GM21786 (cell line): ENCODE measurements at regions not wholly inside any gene's neighbourhood (a gene's known extent, or its start where the extent isn't known, plus 50 kb on each side); places are given as distances from the start of the nearest gene placed in this dataset.
"Not testable (repeated sequence)": the region's sequence is repeated elsewhere in the genome, so short reads cannot be mapped to it uniquely, and the experiment has no call there.

Experiments used
- ATAC-seq: cut with Tn5 transposase; IDR thresholded peaks from one replicate; pipeline ENCODE4 v1.9.1; 2021; ENCODE audit not compliant: unreplicated experiment

DNA sequence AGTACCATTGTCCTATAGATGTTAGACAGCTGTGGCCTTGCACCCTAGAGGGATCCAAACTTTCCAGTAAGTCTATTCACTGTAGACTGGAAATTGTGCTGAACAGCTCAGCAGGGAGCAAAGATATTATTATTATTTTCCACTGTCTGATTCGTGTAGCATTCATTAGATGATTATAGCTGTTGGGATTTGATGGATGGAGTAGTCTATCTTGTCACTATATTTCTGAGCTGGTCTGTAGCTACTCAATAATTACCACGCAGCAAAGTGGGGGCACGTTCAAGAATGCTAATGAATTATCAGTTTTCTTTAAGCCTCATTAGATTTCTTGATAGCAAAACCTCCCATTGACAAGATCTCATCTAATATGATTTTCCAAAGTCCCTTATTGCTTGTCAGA is 113.2 kb downstream of the RTP4 start:
- ATAC-seq: no peak

DNA sequence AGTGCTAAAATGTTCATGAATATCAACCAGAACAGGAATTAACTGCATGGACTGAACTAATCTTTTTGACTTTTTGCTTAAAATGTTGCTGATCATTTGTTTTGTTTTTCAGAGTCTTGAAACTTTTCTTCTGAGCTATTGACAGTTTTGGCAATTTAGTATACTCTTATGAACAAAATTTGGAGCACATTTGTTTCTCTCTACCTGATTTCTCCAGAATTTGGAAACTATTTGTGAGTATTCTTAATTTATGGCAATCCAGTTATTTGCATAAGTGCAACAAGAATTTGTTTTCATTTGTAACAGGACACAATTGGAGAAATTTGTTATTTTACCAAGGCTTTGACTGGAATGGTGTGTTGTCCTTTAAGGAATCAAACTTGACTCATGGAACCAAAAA is 107.4 kb downstream of the RTP4 start:
- ATAC-seq: not testable (repeated sequence)

DNA sequence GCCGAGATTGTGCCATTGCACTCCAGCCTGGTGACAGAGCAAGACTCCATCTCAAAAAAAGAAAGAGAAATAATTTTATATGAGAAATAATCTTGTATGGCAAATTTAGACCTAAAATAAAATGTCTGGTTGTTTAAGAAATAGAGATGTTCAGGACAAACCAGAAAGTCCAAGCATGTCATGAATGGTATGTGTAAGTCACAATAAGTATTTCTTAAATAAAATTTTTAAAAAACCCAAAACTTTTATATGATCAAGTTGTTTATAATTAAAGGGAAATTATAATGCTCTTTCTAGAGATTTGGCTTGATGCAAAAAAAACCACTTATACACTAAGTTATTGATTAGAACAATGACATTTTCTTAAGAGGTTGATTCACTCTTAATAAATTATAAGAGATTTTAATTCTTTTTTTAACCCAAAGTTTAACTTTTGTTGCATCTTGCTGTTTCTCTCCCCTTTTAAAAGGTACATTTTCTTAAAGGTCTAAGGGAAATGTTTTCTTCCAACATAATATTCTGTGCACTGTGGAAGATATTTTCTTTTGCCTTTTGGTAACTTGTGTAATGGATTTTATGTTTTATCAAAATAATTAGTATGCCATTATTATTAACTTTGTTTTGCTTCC is 105.7 kb downstream of the RTP4 start:
- ATAC-seq: no peak

DNA sequence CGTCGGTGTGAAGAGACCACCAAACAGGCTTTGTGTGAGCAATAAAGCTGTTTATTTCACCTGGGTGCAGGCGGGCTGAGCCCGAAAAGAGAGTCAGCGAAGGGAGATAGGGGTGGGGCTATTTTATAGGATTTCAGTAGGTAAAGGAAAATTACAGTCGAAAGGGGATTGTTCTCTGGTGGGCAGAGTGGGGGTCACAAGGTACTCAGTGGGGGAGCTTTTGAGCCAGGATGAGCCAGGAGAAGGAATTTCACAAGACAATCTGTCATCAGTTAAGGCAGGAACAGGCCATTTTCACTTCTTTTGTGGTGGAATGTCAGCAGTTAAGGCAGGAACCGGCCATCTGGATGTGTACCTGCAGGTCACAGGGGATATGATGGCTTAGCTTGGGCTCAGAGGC is 98.1 kb downstream of the RTP4 start:
- ATAC-seq: not testable (repeated sequence)

DNA sequence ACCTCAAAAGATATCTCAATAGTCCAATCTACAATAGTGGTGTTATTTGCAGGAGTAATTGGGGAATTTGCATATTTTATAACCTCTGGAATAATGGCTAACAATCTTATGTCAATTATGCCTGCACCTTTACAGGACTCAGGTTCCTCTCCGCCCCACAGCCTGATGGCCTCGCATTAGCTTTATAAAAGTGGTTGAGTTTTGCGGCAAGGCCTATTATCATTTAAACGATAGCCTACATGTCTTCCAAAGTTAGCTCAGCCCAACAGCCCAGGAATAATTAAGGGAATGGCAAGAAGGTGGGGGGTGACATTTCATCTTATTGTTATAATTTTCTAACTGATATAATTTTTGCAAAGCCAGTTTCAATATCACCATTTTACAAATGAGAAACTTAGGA is 97.3 kb downstream of the RTP4 start:
- ATAC-seq: no peak

DNA sequence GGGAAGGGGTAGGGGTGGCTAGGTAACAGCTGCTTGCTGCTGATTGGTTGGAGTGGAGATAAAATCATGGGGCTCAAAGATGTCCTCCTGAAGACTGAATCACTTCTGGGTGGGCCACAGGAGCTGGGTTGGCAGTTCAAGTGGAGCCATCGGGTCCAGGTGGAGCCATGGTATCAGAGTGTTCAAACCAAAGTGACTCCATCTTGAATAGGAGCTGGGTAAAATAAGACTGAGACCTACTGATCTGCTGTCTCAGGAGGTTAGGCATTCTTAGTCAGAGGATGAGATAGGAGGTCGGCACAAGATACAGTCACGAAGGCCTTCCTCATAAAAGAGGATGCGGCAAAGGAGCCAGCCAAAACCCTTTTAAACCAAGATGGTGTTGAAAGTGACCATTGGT is 96.5 kb downstream of the RTP4 start:
- no peak for ATAC-seq

DNA sequence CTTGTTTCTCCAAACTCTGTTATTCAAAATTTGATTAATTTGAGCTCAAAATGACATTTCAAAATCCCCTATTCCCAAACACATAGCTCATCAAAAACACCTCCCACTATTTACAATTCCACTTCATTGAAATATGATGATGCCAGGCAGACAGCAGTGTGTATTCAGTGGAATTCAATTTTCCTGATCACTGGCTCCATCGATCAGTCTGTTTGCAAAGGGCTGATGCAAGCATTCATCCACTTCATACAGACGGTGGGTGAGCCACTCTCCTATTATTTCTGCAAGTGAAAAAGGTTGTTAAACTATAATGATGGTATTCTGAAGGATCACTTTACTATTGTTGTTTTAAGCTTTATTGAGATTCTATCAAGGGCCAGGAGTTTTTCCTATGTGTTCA is 90.7 kb downstream of the RTP4 start:
- no peak for ATAC-seq

DNA sequence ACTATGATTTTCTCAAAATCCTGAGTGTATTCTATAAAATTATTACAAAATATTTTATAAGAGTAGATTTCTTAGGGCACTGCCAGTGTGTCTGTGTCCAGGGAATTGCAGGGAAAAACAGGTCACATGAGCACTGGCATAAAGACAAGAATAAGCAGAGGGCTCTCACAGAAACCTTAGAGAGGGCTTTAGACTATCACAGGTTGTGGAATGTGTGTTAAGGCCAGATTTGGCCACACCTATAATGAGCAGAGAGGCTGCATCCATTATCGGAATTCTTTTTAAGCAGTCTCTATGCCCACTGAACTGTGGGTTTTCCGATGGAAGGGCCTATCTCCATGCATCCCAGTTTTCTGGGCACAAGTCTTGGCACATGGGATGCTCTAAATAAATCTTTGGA is 90.2 kb downstream of the RTP4 start:
- no peak for ATAC-seq

DNA sequence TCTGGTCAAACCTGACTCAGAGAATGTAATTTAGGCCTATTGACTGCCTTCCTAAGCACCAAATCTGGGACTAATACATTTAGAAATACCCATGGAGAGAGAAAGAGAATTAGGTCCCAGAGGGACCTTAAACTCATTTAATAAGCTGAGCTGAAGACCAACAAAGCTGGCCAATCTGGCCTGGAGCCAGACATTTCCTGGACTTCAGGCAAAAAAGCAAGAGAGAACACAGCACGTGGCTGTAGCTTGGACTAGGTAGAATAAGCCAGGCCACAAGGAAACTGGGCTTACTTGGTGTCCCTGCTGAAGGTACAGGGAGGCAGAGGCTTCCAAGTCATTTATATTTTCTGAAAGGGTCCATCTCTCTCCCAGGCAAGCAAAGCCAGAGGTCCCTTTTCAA is 88.1 kb downstream of the RTP4 start:
- ATAC-seq: no peak

DNA sequence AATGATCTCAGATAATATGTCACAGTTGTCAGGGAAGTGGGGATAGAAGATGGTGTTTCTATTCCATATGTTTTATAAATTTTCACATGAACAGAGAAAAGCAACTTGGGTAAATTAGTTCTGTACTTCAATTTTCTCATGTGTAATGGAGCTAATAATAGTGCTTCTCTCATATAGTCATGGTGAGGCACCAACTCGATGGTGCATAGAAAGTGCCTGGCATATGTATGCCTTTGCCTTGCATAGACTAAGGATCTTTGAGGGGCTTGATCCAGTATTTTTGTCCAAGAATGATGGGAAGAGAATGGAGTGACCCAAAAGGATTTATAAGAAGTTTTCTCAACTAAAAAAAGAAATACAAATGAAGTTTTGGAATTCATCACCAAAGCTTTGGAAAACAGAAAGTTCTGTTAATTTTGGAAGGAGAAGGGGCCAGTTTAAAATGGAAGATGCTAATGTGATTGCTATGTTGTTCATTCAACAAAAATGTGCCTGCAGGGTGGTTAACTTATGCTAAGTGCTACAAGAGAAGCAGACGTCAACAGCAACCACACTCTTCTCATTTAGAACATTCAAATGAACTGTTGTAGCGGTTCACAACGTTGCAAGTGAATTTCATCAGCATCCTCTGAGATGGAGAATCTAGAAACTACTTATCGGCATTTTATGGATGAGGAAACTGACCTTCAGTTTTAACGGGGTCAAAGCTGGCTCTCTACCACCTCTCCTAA is 86.1 kb downstream of the RTP4 start:
- ATAC-seq: no peak

DNA sequence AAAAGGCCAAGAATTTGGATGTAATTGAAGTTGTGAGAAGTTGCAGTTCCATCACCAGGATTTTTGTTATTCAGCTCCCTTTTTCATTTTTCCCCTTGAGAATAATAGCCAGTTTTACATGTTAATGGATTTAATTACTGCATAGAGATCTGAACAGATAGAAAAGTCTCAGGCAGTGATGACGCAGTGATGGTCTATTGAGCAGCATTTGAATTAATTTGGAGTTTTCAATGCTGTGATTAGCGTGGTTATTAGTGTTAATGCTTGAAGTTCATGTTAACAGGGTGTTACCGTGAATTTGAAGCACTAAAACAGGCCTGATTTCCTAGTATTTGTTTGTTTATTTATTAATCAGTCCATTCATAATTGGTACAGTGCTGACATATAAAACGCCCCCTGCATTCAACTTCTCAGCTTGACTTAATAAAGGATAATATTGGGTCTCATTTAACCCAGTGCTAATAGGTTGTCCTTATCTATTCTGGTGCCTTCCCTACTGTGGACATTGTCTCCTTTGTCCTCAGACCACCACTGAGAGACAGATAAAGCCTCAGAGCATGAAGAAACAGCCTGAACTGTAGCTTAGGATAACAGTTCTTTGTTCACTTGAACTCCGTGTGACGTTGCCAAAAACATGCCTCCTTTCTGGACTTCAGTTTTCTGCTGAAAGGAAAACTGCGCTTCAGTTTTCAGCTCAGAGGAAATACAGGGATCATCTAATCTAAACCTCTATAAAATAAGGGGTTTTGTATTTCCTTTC is 82.4 kb downstream of the RTP4 start:
- no peak for ATAC-seq

DNA sequence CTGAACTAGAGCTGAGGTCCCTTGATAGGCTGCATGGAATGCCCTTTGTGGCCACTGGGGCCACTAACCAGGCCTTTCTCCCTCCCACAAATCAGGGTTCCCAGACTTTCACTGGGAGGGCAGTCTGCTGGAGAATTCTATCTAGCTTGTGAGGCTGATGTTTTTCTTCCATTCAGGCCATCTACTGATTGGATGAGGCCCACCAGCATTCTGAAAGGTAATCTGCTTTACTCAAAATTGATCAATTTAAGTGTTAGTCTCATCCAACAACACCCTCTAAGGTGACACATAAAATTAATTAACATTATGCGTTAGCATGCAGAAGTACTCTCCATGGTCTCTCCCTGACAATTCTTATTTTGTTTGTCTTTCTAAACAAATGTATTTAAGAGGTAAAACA is 80.5 kb downstream of the RTP4 start:
- ATAC-seq: no peak

DNA sequence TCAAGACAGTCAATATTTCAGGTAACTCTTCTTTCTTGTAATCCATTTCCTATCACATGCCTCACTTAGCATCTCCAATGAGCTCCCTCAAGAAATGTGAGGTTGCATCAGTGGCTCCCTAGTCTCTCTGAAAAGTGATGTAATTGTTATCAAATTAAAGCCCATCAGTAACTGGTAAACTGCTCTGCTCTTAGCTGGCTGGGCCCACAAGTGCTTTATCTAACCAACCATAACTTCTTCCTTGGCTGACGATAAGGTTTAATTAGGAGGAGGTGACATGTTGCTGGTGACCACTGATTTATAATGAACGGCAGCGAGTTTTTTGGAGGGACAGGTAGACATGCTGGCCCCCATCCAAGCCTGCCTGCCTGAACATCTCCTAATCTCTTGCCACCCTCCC is 79.6 kb downstream of the RTP4 start:
- no peak for ATAC-seq

DNA sequence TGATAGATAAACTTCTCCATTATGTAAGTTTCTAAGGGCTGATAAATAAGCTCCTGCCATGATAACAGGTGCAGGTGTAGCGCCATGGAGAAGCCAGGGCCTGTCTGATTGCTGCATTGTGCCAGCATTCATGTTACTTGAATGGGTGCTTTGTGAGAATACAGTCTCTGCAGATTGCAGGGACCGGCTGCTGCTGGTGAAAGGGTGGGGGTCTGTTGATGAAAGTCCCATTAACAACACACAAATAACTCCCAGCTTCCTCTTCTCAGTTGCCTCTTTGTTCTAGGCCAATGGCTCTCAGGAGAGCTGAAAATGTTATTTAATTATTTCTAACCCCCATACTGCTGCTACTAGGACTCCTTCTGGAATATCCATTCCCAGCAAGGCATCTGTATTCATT is 77.2 kb downstream of the RTP4 start:
- ATAC-seq: no peak

DNA sequence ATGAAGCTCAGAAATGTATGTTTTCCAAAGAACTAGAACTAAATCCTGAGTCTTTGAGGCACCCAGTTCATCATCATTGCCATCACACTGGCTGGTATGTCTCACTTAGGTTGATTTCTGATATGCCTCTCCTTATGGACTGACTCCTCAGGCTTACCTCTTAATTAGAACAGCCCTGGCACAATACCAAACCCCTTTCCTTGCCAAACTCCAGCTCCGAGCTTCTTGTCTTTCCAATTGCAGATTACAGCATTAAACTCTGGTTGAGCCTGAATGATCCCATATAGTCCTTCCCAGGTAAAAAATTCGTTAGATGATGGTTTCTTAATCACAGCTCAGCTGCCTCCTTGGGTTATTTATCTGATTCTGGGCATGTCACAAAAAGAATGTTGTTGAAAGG is 66.3 kb downstream of the RTP4 start:
- no peak for ATAC-seq

DNA sequence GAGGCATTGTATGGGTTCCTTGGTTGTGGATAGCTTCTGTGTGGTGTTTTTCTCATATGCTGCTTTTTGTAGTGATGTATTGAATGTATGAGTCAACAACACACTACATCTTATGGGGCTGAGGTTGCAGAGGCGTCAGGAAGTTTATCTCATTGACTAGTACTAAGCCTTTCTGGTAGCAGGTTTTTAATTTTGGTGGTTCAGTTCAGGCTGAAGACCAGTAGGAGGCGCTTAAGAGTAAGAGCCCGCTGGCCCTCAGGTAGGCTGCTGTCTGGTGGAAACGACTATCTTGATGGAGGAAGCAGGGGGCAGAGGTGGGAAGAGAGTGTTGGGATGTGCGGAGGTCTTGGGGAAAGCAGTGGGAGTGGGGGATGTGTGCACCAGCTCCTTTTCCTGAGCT is 62.4 kb downstream of the RTP4 start:
- ATAC-seq: no peak
